HG03378 (cell line): ENCODE measurements at regions not wholly inside any gene's neighbourhood (a gene's known extent, or its start where the extent isn't known, plus 50 kb on each side); places are given as distances from the start of the nearest gene placed in this dataset.

Experiments used
- ATAC-seq: cut with Tn5 transposase; IDR thresholded peaks from one replicate; pipeline ENCODE4 v1.9.1; 2021; ENCODE audit warnings: mild to moderate bottlenecking, moderate library complexity; ENCODE audit not compliant: unreplicated experiment

GRCh38 chr6:44500074-44500473 lies 112.6 kb downstream of the CDC5L start:
- no peak for ATAC-seq

GRCh38 chr6:44503471-44503870 lies 116.0 kb downstream of the CDC5L start:
- ATAC-seq = no peak

GRCh38 chr6:44504301-44504791 lies 116.8 kb downstream of the CDC5L start:
- ATAC-seq = no peak

DNA sequence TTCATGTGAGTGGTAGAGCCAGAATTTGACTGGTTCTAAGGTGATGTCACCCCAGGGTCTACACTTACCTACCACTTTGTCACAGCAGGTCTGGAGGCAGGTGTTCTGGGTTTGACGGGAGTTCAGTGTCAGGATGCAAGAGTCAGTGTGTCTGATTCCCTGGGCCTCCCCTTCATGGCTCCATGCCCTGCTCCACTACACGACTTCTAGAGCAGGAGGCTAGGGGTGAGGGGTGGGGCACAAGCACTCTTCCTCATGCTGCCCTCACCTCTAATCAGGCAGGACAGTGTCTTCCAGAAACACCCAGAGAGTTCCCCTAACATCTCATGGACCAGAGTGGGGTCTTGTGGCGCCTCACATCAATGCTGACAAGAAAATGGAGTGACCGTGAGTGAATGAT lies 118.2 kb downstream of the CDC5L start:
- ATAC-seq = no peak

DNA sequence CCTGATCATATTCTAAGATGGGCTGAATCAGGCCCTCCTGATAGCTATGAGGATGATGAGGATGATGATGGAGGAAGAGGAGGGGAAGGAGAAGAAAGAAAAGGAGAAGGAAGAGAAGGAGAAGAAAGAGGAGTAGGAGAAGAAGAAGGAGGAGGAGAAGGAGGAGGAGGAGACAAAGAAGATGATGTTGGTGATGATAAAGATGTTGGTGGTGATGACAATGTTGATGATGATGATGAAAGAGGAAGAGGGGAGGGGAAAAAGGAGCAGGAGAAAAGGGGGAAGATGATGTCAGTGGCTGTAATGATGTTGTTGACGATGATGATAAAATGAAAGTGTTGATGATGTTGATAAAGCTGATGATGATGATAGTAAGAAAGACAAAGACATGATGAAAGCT lies 119.5 kb downstream of the CDC5L start:
- ATAC-seq = no peak

DNA sequence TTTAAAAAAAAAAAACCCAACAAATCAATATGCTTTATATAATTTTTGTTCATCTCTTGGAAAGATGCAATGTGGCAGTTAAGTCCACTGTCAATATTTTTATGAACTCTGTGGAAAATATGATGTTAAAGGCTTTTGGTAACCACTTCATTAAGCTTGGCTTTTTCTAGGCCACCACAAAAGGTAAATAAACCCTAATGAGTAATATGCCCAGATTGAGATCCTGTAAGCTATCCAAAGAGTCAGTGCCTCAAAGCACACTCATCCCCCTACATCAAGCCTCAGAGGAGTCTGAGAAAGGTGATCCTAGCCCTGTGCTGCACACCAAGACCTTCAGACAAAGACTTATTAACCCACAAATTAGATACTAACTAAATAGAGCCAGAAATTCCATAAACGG lies 121.1 kb downstream of the CDC5L start:
- ATAC-seq = no peak

DNA sequence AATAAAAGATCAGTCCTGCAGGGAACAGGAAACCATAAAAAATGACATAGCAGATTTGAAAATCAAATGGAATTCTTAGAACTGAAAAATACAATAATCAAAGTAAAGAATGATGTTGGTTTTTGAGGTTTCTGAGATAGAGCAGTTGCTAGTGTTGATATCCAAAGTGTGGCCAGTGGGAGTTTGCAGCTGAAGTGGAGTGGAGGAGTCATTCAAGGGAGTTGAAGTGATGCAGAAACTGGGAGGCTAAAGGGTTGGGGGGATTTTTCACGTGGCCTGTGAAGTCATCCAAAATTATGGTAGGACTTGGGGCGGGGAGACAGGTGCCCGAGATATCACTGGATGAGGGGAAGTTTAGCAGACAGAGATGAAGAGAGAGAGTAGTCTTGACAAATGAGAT lies 123.6 kb downstream of the CDC5L start:
- ATAC-seq = no peak

DNA sequence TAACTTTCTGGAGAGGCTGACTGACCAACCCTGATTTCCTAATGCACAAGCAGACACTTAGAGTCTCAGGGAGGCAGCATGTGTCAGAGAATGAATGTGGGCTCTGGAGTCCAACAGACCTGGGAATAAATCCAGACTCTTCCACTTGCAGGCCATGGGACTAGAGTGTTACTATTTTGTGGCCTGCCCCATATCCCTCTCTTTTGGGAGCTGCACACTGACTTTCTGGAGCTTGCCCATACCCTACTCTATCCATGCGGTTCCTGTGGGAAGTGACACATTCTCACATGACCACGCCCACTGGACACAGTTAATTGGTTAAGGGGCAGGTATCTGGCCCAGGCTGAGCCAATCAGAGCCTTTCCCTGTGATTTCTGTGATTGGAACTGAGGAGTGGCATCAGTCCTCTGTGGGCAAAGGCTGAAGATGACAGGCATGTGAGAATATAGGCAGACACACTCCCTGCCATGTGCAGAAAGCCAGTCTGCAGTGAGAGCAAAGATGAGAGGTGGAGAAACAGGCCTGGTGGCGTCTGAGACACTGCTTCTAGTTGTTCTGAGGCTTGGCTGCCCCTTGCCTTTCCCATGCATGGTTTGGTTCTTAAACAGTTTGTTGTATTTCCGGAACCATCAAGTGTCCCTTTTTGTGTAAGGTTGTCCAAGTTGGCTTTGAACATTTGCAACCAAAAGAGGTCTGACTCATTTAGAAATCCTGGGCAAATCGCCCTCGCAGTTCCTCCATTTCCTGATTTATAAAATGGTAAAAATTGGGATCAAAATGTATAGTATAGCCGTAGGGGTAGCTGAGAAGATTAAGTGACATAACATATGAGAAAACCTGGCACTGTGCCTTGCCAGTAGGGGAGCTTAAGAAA lies 125.6 kb downstream of the CDC5L start:
- ATAC-seq = no peak

GRCh38 chr6:44514085-44514484 lies 126.6 kb downstream of the CDC5L start:
- ATAC-seq = no peak

- no peak for ATAC-seq
Observed at GRCh38 chr6:44514576-44515193, 127.2 kb downstream of the CDC5L start.

DNA sequence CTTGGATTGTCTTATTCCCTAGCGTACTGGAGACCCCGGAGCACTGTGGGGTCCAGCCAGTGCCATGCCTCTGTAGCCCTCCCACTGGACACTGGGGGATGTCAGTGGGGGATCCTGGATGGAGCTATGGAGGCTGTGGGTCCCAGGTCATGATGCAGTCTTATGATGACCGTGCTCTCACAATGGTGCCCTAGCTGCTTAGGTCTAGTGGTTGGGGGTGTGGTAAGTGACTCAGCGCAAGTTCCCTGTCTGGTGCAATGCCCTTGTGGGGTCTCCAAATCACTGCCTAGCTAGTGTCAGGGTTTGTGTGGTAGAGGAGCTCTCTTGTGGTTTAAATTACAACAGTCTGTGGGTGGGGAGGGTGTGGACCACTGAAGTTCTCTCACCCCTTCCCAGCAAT lies 135.4 kb downstream of the CDC5L start:
- ATAC-seq = no peak

DNA sequence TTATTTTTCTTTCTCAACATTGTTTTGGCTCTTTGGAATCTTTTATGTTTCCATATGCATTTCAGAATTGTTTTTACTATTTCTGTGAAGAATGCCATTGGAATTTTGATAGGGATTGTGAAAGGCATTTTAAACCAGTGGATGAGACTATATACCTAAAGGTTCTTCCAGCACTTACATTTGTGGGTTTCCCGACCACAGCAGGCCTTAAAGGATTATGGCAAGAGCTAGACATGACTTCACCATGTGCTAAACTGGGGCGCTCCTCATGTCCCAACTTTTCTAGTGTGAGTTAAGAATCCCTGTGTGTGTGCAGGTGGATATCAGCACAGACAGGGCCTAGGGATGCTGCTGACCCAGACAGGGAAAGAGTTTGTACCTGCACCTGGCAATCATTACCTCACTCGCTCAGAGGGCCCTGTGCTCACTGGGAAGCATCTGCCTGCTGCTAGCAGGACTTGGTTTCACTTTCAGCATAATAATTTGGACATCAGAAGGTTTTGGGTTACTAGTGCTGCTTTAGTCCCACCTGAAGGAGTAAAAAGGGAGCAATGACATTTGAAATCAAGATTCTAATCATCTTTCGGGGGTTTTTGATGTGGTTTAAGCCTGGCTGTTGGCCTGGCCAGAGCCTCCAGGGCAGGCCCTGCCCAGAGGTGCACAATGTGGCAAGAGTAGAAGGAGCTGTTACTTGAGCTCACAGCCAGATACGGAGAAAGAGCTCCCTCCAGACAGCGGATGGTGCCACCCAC lies 137.1 kb downstream of the CDC5L start:
- no peak for ATAC-seq

- ATAC-seq = no peak
Observed at GRCh38 chr6:44525761-44526351, 138.3 kb downstream of the CDC5L start.

- ATAC-seq = no peak
Observed at GRCh38 chr6:44527181-44527580, 139.7 kb downstream of the CDC5L start.

- no peak for ATAC-seq
Observed at GRCh38 chr6:44527583-44528369, 140.3 kb downstream of the CDC5L start.

DNA sequence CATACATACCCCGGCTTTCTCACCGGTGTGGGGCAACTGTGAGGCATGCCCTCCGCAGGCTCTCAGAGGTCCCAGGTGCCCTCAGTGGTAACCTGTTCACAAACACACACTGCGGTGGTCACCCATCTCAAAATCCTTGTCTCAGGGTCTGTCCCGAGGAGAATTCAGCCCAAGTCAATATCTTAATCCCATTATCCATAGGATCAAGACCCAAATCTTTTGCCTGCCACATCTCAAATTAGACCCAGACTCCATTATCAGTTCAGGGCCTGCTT lies 140.8 kb downstream of the CDC5L start:
- no peak for ATAC-seq

GRCh38 chr6:44528716-44529115 lies 141.2 kb downstream of the CDC5L start:
- no peak for ATAC-seq

DNA sequence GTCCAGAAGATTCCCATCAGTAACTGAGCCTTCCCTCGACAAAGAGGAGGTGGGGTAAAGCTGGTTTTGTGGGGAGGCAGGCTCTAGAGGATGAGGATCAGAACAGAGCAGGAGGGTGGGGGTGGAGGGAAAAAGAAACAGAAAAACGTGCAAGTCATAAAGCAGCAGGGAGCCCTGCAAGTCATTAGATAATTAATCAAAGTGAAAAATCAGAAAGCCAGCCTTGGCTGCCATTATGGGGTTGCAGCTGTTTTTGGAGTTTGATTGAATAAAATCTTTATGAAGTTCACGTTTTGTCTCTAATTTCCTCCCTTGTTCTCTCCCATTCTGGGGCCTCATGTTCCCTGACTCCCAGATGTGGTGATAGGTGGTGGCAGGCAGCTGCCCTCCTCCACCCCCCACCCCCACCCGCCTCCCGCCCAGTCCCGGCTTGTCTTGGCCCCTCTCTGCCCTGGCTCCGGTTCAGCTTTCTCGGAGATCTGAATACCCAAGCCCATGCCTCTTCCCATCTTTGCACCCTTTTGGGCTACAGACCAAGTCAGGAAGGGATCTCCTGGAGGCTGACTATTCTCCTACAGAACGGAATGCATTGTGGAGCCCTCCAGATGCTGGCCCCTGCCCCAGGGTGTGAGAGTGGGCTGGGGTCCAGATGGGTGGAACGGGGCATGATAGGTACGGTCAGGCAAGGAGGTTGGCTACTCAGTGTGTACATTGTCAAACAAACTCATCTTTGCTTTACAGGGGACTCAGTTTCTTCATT lies 141.8 kb downstream of the CDC5L start:
- no peak for ATAC-seq

DNA sequence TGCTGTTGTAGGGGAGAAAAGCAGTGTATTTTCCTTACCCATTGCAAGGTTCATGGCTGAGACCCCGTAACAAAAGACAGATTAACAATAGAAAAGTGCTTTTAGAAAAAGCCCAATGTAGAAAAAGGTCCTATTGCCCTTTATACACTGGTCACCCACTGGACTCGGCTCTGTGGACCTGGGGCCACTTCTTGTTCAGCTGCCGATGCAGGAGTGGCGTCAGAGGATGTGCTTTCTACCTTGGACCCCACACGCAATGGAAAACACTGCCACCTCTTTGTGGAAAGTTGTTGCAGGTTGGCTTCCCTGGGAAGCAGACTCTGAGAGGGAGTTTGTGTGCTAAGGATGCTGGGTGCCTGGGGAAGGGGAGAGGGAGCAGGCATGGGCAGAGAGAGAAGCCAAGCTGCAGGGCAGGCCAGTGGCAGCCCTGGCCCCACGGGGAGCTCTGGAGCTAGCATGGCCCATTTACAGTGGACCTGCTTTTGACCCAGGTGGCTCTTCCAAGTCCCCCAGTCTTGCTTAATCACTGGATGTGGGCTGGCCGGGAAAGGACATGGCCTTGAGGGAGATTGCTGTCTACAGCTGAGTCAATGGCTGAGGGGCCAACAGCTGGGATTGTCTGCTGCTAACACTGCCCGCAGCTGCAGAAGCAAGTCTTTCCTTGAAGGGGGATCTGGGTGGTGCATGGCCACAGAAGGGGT lies 142.9 kb downstream of the CDC5L start:
- no peak for ATAC-seq

GRCh38 chr6:44530910-44531234 lies 143.4 kb downstream of the CDC5L start:
- no peak for ATAC-seq
